ENCODE measurements at regions not wholly inside any gene's neighbourhood (a gene's known extent, or its start where the extent isn't known, plus 50 kb on each side); places are given as distances from the start of the nearest gene placed in this dataset.
A peak's percentile ranks its signal among the peaks of the same experiment; 100 is the strongest.
"Not testable (repeated sequence)": the region's sequence is repeated elsewhere in the genome, so short reads cannot be mapped to it uniquely, and the experiment has no call there.

DNA sequence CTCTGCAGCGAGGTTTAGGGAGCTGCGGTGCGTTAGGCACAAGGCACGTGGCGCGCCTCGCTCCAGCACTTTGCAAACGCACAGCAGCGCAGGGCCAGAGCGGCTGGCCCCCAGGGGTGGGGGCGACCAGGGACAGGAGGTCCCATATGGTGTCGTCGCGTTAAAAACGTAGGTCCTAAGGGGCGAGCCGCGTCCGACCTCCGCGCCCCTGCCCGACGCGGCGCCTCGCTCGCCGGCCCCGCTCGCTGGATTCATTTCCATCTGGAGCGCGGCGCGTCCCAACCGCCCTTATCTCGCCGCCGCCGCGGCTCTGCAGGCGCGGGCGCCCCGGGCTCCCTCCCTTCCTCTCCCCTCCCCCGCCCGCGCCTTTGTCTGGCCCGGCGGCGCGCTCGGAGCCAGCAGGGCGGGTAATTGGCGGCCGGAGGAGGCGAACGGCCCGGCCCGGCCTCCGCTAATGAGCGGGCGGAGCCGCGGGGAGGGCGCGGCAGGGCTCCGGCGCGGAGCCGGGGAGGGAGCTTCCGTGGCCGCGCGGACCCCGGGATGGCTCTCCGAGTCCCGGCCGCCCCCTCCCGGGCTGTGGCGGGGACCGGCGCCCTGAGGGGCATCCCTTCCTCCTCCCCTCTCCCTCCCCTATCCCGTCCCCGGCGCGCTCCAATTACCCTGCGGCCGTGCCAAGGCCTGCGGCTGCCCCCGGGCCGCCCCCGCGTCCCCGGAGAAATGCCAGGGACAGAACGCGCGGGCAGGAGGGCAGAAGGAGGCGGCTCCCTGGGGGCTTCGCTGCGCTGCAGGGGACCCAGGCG, 409.0 kb downstream of the BCOR start:
- DNase-seq: no peak

DNA sequence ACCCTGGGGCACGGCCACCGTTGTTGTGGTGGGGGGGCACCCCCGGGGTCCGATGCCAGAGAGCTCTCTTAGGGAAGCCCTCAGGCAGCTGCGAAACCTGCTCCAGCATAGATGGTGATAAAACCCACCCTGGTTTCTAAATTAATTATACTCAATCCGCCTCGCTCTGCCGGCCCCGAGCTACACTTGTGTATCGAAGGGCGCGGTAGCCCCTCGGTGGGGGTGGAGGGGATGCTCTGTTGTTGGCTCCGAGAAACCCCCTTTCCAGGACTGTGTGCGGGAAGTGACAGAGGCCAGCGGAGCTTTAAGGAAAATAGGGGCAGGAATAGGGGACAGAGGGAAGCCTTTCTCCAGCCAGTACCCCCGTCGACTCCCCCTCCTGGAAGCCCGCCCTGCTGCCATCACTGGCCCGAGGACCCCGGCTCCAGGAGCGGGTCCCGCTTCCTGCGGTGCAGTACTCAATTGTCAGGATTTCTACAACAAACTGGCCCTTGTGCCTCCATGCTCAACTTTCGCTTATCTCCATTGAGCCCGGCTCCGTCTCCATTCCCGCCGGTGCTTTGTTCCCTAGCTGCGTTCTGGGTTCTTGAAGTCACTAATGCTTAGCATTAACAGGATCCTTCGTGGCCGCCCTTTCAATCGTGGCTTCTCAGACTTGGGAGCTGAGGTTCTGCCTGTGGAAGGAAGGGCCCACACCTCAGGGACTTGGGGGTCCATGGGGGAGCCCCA, 408.2 kb downstream of the BCOR start:
- DNase-seq: no peak

DNA sequence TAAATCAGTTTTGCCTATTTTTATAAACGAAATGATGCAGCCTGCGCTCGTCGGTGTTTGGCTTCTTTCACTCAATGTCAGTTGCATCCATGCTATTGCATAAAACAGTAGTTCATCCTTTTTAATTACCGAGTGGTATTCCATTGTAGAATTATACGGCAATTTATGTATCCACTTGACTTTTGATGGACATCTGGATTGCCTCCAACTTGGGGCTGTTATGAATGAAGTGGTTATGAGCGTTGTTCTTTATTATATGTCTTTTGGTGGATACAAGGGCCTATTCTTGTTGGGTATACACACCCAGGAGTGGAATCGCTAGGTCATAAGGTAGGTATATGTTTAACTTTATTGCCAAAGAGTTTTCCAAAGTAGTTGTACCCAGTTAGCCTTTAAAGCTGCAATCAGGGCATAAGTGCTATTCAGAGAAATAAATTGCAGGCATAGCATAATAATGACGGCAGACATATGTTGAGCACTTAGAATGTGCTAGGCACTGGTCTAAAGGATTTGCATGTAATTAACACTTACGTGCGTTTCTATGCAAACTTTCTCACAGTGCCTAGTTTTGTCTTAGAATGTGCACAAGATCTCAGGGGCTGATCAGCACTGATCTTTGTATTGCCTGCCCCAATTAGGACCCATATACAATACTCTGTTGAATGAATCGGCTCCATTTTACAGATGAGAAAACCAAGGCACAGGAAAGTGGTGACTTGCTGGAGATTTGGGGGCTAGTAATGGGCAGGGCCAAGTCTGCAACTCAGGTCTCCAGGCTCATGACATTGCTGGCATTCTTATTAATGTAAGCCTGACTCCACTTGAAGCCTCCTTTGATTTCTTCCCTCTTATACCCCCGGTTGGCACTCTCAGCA, 407.0 kb downstream of the BCOR start:
- DNase-seq: no peak

DNA sequence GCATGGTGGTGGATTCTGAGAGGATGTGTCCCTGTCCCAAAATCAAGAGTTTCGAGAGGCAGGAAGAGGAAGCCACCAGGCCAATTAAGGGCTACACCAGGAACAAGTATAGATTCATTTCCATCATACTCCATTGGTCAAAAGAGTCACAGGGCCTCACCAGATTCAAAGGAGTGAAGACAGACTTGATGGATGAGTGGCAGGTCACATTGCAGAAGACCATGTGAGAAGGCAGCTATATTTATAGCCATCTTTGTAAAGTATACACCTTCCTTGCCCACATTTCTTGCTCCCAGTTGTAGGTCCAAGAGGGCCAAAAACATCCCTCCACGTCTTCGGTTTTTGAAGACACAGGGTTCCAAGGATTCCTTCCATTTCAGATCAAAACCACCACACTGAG, 406.0 kb downstream of the BCOR start:
- DNase-seq: no peak

DNA sequence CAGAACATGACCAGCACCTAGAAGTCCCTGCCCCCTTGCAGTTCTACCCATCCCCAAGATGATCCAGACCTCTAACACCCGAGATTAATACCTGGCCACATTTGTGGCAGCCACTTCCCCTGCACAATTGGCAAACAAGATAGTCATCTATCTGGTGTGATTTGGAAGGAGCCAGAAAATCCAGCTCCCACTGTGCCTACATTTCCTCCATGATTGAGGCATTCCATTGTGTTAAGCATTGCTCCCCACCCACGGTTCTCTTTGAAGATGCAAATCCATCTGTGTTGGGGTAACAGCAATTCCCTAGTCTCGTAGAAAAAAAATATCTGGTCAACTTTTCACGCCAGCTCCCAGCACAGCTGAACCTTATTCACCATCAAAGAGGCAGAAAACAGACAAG, 405.0 kb downstream of the BCOR start:
- DNase-seq: no peak

DNA sequence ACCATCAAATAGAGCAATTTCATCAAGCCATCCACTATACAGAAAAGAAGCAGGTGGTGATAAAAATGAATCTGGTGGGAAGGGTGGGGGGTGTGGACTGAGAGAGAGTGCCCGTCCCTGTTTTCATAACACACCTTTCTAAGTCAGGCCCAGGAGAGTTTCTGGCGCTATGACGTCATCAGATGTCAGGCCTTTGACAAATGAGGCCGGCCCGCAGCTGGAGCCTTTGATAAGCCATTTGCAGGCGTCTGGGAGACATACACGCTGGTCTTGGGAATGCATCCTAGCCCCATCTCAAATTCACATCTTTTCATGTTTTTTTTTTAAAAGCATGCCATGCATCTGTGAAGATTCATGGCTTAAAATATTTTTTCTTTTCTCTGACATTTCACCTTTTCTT, 404.5 kb downstream of the BCOR start:
- DNase-seq: no peak

DNA sequence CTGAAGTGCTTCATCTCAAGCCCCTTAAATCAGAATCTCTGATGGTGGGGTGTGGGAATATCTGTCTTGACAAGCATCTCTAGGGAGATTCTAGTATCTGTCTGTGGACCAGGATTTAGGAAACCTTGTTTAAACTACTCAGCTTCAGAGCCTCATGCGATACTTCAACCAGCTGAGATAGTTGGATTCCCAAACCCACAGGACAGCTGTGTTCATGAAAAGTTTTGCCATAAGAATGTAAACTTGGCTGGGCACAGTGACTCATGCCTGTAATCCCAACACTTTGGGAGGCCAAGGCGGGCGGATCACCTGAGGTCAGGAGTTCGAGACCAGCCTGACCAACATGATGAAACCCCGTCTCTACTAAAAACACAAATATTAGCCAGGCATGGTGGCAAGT, 395.1 kb downstream of the BCOR start:
- not testable (repeated sequence) for DNase-seq

DNA sequence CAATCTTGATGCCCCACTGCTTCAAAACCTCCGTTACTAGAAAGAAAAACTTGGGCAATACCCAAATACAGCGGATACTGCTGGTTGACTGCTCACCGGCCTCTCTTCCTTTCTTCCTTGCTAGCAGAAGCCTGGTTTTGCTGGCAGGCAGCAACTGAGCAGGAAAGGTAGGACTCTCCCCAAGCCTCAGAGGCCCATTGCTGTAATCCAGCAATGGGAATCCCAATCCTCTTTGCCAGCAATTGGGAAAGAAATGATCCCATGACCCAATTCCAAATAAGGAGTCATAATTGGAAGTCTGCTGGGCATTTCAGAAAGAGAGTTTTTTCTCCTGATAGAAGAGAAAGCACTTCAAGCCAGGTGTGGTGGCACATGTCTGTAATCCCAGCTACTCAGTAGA, 394.5 kb downstream of the BCOR start:
- DNase-seq: no peak

DNA sequence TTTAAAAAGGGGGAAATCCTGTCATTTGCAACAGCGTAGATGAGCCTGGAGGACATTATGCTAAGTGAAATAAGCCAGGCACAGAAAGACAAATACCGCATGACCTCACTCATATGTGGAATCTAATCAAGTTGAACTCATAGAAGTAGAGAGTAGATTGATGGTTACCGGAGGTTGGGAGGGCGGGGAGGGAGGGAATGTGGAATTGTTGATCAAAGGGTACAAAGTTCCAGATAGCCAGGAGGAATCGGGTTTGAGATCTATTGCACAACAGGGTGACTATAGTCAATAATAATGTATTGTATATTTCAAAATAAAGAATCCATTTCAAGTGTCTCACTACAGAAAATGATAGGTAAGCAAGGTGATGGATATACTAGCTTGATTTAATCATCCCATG, 393.2 kb downstream of the BCOR start:
- no peak for DNase-seq

DNA sequence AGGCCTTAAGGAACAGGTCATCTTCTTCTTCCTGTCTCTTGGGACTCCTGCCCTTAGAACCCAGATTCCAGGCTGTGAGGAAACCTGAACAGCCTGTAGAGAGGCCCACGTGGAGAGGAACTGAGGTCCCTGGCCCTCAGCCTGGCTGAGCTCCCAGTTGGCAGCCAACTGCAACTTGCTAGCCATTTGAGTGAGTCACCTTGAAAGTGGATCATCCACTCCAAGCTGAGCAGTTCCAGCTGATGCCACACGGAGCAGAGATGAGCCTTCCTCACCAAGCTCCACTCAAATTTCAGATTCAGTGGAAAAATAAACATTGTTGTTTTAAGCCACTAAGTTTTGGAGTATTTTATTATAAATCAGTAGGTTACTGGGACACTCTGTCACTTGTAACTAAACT, 392.5 kb downstream of the BCOR start:
- DNase-seq: peak; percentile 6

DNA sequence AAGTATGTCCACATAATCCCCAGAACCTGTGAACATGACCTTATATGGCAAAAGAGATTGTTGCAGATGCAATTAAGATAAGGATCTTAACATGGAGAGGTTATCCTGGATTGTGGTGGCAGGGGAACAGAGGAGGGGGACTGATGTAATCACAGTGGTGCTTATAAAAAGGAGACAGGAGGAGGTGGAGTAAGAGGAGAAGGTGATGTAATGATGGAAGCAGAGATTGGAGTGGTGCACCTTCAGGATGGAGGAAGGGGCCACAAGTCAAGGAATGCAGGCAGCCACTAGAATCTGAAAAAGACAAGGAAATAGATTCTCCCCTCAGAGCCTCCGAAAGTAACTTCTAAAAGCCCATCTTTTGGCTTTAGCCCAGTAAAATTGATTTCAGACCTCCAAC, 388.4 kb downstream of the BCOR start:
- DNase-seq: no peak

DNA sequence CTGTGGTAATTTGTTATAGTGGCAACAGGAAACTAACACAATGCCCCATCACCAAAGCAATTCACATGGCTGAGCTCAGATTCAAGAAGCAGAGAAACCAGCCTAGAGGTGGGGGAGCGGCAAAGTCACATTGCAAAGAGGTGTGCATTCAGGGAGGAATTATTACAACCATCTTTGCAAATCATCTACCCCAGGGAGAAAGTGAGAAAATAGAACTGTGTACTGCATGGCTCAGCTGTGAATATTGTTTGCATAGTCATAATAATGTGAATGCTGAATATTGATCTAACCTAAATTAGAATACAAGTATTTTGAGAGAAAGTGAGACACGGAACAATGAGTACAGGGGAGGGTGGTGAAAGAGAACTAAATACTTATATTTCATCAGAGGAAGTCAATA, 387.9 kb downstream of the BCOR start:
- no peak for DNase-seq

DNA sequence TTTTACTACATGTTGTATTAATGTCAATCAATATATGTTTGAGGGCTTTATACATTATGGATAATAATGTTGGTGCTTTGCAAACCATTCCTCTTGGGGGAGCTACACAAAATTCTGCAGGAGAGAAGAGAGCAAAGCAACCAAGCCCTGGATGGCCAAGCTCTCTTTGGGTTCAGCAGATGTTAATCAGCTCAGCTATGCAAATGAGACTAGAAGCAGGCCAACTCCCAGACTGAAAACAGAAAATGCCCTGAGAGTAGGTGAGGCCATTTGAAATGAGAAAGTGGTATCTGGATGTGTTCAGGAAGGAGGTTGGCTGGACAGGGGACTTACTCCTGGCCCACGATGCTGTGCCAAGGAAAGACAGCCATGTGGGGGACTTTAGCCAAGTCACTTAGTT, 387.0 kb downstream of the BCOR start:
- no peak for DNase-seq

DNA sequence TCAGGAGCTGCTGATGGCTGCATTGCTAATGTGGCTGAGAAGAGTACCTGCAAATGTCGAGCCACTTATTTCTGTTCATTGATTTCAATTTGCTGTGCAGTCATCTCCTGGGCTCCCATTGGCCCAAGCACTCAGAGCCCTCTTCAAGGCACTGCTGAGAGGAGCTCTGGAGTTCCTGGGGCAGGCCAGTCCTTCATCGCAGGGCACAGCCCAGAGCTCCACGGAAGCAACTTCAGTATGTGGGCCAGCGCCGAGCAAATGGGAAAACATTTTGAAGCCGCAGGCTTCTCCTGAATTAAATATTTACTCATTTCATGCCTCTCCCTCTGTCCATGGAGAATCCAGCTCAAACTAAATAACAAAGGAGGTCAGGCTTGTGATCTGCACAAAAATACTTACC, 383.3 kb downstream of the BCOR start:
- no peak for DNase-seq

DNA sequence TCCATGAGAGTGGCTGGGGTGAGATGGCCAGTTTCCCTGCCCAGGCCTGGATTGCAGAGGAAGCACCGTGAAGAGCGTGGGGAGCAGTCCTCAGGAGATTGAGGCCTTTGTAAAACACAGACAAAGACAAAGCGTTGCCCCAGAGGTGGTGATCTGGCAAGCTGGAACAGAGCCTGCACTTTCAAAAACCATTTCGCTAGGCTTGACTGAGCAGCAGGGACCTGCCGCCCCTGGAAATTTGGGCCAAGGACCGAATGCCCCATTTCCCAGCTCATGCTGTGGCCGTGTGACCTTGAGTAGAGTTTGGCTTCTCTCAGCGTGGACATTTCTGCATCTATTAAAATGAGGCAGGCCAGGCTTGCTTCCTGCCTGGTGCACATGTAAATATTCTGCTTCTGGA, 381.4 kb downstream of the BCOR start:
- no peak for DNase-seq

DNA sequence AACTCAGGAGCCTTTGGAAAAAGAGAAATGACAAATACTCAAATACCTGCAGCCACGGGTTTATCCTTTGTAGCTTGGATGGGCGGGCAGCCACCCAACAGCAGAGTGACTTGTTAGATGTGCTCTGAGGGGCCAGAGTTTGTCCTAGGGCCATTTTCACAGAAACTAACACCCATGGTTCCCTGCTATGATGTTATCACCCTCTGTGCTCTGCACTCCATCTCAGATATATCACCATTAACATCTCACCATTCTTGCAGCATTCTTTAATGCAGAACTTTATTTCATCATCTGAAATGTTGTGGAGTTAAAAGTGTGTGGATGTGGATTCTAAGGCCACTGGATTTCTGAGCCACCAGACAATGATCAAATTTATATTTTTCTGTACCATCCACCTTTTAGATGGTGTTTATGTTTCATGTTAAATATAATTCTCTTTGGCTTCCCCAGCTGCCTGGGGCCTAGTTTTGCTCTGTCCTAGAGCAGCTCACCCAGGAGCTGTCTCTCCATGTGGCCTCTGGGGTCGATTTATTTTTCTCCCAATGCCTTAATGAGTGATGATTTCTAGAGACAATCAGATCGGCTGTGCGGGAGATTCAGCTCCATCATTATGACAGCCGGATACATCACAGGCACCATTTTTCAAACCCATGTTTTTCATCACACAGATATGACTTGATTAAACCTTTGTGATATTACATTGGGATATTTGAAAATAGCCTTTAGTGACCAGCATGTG, 380.8 kb downstream of the BCOR start:
- no peak for DNase-seq

DNA sequence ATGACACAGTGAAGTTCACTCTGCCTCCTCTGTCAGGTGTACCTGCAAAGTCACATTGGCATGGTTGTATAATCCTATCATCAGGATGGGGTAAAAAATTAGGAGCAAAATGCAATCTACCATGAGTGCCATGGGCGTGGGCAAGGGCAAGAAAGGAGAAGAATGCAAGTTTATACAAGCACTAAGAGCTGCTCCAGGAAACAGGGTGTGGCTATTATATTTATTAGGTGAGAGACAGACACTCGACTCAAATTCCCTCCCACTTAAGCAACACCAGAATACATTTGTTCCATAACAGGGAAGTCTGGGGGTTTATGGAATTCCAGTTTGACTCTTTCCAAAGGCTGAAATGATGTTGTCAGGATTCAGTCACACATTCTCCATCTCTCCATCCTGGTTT, 378.8 kb downstream of the BCOR start:
- no peak for DNase-seq

DNA sequence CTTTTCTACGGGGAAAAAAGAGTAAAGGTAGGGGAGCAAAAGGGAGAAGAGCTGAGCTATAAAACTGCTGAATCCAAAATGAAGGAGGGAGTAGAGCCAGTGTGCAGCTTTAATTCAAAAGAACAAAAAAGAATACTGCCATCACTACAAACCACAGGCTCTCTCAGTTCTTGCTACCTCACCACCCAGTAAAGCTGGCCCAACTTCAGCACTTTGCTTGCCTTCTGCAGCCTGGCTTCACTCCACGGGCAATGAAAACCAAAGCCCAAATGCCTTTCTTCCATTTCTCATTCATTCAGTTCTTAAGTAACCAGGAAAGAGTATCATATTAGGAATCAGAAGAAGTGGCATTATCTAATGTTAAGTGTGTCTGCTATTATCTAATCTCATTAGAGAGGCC, 376.8 kb downstream of the BCOR start:
- DNase-seq: no peak

DNA sequence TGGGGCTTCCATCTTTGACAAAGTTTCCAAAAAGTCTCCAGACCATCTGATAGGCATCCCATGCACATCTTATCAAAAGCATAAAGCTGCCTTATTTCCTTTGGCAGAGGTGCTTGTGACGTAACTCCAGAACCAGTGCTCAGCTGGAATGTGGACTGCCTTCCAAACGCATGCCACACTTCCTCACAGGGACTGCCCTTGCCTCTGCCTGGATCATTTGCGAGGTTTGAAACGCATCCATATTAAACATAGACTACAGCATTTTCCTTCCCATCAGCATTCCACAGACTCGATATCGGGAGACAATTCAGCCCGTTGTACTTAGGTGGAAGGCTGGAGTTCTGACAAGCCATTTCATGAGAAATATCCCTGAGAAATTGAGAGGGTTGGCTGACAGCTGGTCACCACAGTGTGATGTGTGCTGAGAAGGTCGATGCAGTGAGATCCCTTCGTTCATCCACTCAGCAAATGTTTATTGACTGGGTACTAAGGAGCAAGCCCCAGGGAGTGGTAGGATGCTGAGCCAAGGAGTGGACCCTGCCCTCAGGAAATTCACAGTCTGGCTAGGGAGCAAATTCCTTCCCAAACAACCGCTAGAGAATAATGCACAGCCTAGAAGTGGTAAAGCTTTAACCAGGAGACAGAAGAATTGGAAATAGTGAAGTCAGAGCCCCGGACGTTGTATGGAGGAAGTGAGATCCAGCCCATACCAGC, 376.0 kb downstream of the BCOR start:
- DNase-seq: no peak

DNA sequence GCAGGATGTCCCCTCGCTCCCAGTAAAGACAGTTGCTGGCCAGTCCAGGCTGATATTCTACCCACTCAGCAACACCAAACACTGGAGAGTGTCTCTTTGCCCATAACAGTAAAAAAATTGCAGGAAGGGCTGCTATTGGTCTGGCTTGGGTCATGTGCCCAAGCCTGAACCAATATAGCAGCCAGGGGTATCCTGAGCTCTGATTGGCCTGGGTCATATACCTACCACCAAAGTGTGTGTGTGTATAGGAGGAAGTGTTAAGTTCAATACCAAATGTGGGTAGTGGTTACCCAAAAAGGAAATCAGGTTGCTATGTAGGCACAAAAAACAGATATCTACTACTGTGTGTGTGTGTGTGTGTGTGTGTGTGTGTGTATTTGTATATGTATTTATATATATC, 373.2 kb downstream of the BCOR start:
- DNase-seq: no peak

DNA sequence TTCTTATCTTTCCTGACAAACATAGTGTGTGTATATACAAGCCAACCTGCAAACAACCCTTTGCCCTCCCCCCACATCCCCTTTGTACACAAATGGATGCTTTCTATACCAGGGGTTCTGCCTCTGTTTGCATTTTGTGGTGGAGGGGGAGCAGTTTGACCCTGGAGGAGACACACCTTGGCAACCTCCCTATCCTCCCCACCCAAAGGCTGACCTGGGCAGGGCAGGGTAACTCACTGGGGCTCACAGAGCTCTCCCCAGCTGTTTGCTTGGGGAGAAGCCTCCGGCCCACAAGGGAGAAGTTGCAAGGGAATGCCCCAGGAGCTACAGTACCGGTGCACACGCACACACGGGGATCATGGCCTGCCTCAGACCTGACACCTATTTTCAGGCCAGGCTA, 372.6 kb downstream of the BCOR start:
- no peak for DNase-seq

DNA sequence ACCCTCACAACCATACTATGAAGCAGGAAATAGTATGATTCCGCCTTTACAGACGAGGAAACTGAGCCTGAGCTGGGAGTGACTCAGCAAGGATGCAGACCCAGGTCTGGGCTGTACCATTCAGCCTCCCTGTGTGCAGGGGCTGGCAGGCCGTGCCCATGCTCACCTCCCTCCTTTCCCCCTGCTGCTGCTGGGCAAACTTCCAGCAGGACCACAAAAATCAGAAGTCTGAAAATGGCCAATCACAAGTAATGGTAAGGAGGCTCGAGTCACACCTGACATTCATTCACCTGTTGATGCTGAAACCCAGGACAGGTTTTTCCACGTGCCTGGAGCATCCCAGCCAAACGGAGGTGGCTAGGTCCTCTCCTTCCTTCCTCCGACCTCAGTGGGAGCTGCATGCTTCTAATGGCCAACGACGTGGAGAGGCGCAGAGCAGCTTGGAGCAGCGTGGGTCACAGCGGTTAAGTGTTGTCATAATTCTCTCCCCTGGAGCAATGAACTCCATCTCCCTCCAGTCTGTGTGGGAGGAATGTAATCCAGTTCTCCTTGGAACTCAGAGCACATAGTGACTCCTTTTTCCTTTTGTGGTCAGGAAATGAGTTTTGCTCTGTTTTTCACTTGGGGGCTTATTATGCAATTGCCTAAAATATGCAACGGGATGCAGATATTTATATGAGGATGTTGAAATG, 371.7 kb downstream of the BCOR start:
- DNase-seq: no peak
